ENCODE measurements at regions not wholly inside any gene's neighbourhood (a gene's known extent, or its start where the extent isn't known, plus 50 kb on each side); places are given as distances from the start of the nearest gene placed in this dataset.

DNA sequence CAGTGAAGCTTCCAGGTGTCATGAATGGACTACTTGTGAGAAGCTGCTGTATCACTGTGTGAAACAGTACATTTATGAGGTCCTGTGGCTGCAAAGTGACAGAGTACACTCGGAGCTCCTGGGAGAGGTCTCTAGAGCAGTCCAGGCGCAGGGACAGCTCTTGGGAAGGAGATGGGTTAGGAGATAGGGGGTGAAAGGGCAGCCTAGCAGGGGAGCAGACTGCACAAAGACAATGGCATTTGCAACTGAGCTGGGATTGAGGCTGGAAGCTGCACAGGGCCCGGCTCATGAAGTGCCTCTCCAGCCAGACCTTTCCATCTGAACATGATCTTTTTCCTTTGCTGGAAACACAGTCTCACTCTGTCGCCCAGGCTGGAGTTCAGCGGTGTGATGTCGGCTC lies 83.6 kb downstream of the RHOB start:
- Histone ChIP-seq H3K4me3 (no peak overlapping the region), H3K36me3 (ENCODE audit: insufficient read depth in 1 of 2, low read depth in 1 of 2) (no peaks in the 10 kb centered on the region), H3K4me1 (peaks cover 10% of the 10 kb centered on the region), H3K27me3 (ENCODE audit: insufficient read depth in 3 of 3, low read length in 2 of 3) (no peaks in the 10 kb centered on the region), H3K27ac (no peak overlapping the region), H3K9me3 (no peaks in the 10 kb centered on the region)
- ATAC-seq (no peak), DNase-seq (no peak)
- 92 to 96% (median 95%) methylated on average over 6 of the region's 6 CpGs for WGBS, 3 donors
- intact Hi-C loops (cut with DNase I): no loop called here
- TF ChIP-seq CTCF (IDR thresholded peaks at IDR 0.05): no peak

GRCh38 chr2:20531633-20532262 lies 84.9 kb downstream of the RHOB start:
- WGBS, 3 donors: 66 to 78% (median 73%) methylated on average over 7 to 8 of the region's 8 CpGs
- Histone ChIP-seq H3K9me3 (no peaks in the 10 kb centered on the region), H3K36me3 (ENCODE audit: insufficient read depth in 1 of 2, low read depth in 1 of 2) (no peaks in the 10 kb centered on the region), H3K27me3 (ENCODE audit: insufficient read depth in 3 of 3, low read length in 2 of 3) (no peaks in the 10 kb centered on the region), H3K4me3 (no peak overlapping the region), H3K27ac (no peak overlapping the region), H3K4me1 (peaks cover 23% of the 10 kb centered on the region)
- DNase-seq (no peak), ATAC-seq (no peak)
- TF ChIP-seq CTCF (IDR thresholded peaks at IDR 0.05): no peak
- intact Hi-C loops (cut with DNase I): no loop called here

- Histone ChIP-seq H3K27me3 (ENCODE audit: insufficient read depth in 3 of 3, low read length in 2 of 3) (no peaks in the 10 kb centered on the region), H3K4me3 (no peak overlapping the region), H3K27ac (no peak overlapping the region), H3K4me1 (peaks cover 34% of the 10 kb centered on the region), H3K36me3 (ENCODE audit: insufficient read depth in 1 of 2, low read depth in 1 of 2) (no peaks in the 10 kb centered on the region), H3K9me3 (no peaks in the 10 kb centered on the region)
- TF ChIP-seq CTCF (IDR thresholded peaks at IDR 0.05): no peak
- 76 to 91% (median 84%) methylated on average over 17 of the region's 17 CpGs for WGBS, 3 donors
- intact Hi-C loops (cut with DNase I): no loop called here
- no peak for ATAC-seq
- no peak for DNase-seq
Measured at GRCh38 chr2:20532634-20533437, 86.0 kb downstream of the RHOB start.

DNA sequence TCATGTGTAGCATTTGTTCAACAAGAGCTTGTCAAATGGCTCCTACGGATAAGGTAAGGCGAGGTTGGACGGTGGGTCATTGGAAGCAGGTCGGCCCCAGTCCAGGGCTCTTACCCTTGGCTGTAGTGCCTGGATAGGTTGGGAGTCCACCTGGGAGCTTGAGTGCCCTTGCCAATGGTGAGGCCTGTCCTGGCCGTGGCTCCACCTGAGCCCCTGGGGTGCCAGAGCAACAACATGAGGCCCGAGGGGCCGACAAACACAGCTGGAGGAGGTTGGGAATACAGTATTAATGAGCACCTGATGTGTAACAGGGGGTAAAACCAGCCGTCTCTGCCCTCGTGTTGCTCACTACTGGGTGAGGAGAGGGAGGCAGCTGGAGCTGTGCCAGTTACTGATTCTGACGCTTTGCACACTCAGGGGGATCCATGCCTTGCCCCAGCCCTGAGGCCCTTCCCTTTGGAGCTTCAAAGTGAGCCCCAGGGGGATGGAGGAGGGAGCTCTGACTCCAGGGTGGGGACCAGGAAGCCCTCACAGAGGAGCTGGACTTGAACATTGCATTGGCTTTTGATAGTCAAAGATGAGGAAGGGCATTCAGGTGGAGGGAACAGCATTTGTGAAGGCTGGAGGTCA lies 87.2 kb downstream of the RHOB start:
- Histone ChIP-seq H3K4me3 (no peak overlapping the region), H3K27ac (peak overlapping the region; percentile 96), H3K27me3 (ENCODE audit: insufficient read depth in 3 of 3, low read length in 2 of 3) (no peaks in the 10 kb centered on the region), H3K4me1 (peaks cover 46% of the 10 kb centered on the region), H3K9me3 (no peaks in the 10 kb centered on the region), H3K36me3 (ENCODE audit: insufficient read depth in 1 of 2, low read depth in 1 of 2) (no peaks in the 10 kb centered on the region)
- WGBS, 3 donors: 89 to 92% (median 90%) methylated on average over 10 of the region's 10 CpGs
- intact Hi-C loops (cut with DNase I): loop anchor here in 1 of 2 donors (2.0 kb wide), 1 partner anchor 83 kb away; no protein-coding TSS in a partner anchor
- no peak for DNase-seq
- no peak for ATAC-seq
- no peak for TF ChIP-seq CTCF (IDR thresholded peaks at IDR 0.05)
